Smooth muscle cell (in vitro differentiated cells): ENCODE measurements at regions not wholly inside any gene's neighbourhood (a gene's known extent, or its start where the extent isn't known, plus 50 kb on each side); places are given as distances from the start of the nearest gene placed in this dataset.

Source experiments
- DNase-seq: peaks from one replicate; lab custom pipeline; 2025; ENCODE audit not compliant: unreplicated experiment; lab: John Stamatoyannopoulos, UW
- H2AFZ ChIP-seq: fragments of 200-600 bp; sonication (generic); 2 replicates; pipeline ENCODE4 v1.6.0; 2016; ENCODE audit warnings: antibody characterized with exemption, low read depth, mild to moderate bottlenecking
- H3F3A ChIP-seq: fragments of 200-600 bp; sonication (generic); 2 replicates; pipeline ENCODE4 v1.6.0; 2017; ENCODE audit warnings: antibody characterized with exemption, low read depth
- H3K27ac ChIP-seq: fragments of 200-600 bp; sonication (generic); 2 replicates; pipeline ENCODE4 v1.5.1; 2016; ENCODE audit warnings: low read depth, mild to moderate bottlenecking
- H3K27me3 ChIP-seq: fragments of 200-600 bp; sonication (generic); 2 replicates; pipeline ENCODE4 v1.6.1; 2016; ENCODE audit warnings: low read depth, mild to moderate bottlenecking
- H3K36me3 ChIP-seq: fragments of 200-600 bp; sonication (generic); 2 replicates; pipeline ENCODE4 v1.5.1; 2016; ENCODE audit warnings: low read depth
- H3K4me1 ChIP-seq: fragments of 200-600 bp; sonication (generic); 2 replicates; pipeline ENCODE4 v1.5.1; 2016; ENCODE audit warnings: low read depth
- H3K4me2 ChIP-seq: fragments of 200-600 bp; sonication (generic); 2 replicates; pipeline ENCODE4 v1.6.0; 2016; ENCODE audit warnings: mild to moderate bottlenecking
- H3K4me3 ChIP-seq: fragments of 200-600 bp; sonication (generic); 2 replicates; pipeline ENCODE4 v1.5.1; 2016; ENCODE audit warnings: mild to moderate bottlenecking
- H3K79me2 ChIP-seq: fragments of 200-600 bp; sonication (generic); 2 replicates; pipeline ENCODE4 v1.6.0; 2016; ENCODE audit warnings: low read depth, mild to moderate bottlenecking
- H3K9ac ChIP-seq: fragments of 200-600 bp; sonication (generic); 2 replicates; pipeline ENCODE4 v1.6.0; 2016; ENCODE audit warnings: low read depth
- H3K9me3 ChIP-seq: fragments of 200-600 bp; sonication (generic); replicated peaks from 2 replicates; pipeline ENCODE4 v1.5.1; 2016; ENCODE audit warnings: low read depth
- H4K20me1 ChIP-seq: fragments of 200-600 bp; sonication (generic); 2 replicates; pipeline ENCODE4 v1.6.0; 2016; ENCODE audit warnings: low read depth
- WGBS: methylation state at CpG from one replicate; pipeline ENCODE4 v1.1.7; 2016; ENCODE audit warnings: low lambda C conversion rate; 5-methylcytosine and 5-hydroxymethylcytosine counted together
- TF ChIP-seq, protein P1 (sequence below): fragments of 200-600 bp; sonication (generic); IDR thresholded peaks from 2 replicates; pipeline ENCODE4 v1.5.1; 2017; ENCODE audit warnings: borderline replicate concordance, mild to moderate bottlenecking, antibody characterized with exemption; ENCODE audit not compliant: insufficient read depth, poor library complexity, severe bottlenecking

- H3K27me3 ChIP-seq: no peaks in the 10 kb centered on the region
- no peaks in the 10 kb centered on the region for H3K9me3 ChIP-seq
- no peak for DNase-seq
- no peak overlapping the region for H3K4me2 ChIP-seq
- TF ChIP-seq, protein P1, sequence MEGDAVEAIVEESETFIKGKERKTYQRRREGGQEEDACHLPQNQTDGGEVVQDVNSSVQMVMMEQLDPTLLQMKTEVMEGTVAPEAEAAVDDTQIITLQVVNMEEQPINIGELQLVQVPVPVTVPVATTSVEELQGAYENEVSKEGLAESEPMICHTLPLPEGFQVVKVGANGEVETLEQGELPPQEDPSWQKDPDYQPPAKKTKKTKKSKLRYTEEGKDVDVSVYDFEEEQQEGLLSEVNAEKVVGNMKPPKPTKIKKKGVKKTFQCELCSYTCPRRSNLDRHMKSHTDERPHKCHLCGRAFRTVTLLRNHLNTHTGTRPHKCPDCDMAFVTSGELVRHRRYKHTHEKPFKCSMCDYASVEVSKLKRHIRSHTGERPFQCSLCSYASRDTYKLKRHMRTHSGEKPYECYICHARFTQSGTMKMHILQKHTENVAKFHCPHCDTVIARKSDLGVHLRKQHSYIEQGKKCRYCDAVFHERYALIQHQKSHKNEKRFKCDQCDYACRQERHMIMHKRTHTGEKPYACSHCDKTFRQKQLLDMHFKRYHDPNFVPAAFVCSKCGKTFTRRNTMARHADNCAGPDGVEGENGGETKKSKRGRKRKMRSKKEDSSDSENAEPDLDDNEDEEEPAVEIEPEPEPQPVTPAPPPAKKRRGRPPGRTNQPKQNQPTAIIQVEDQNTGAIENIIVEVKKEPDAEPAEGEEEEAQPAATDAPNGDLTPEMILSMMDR: no peak
- H3K79me2 ChIP-seq: no peaks in the 10 kb centered on the region
- WGBS: 93% methylated on average over 3 of the region's 3 CpGs
- H3F3A ChIP-seq: peaks cover 3% of the 10 kb centered on the region
- no peak overlapping the region for H3K9ac ChIP-seq
- no peaks in the 10 kb centered on the region for H3K36me3 ChIP-seq
- H4K20me1 ChIP-seq: no peaks in the 10 kb centered on the region
- no peak overlapping the region for H2AFZ ChIP-seq
- H3K4me3 ChIP-seq: no peak overlapping the region
- H3K4me1 ChIP-seq: peaks cover 13% of the 10 kb centered on the region
- no peak overlapping the region for H3K27ac ChIP-seq
Observed at GRCh38 chr6:79818471-79818870, 128.9 kb downstream of the ELOVL4 start.

GRCh38 chr6:79814940-79815339, 132.4 kb downstream of the ELOVL4 start:
- Histone ChIP-seq H3F3A (no peaks in the 10 kb centered on the region), H3K36me3 (no peaks in the 10 kb centered on the region), H4K20me1 (no peaks in the 10 kb centered on the region), H3K9me3 (no peaks in the 10 kb centered on the region), H3K79me2 (no peaks in the 10 kb centered on the region), H3K27me3 (no peaks in the 10 kb centered on the region), H3K4me3 (no peak overlapping the region), H2AFZ (no peak overlapping the region), H3K9ac (no peak overlapping the region), H3K4me2 (no peak overlapping the region), H3K4me1 (peaks cover 36% of the 10 kb centered on the region), H3K27ac (no peak overlapping the region)
- WGBS: 75% methylated on average over 2 of the region's 2 CpGs
- DNase-seq: no peak
- TF ChIP-seq, protein P1: no peak

GRCh38 chr6:79813854-79814709, 133.3 kb downstream of the ELOVL4 start:
- no peak overlapping the region for H3K4me2 ChIP-seq
- peak; percentile 7 for DNase-seq
- no peak overlapping the region for H3K27ac ChIP-seq

More at GRCh38 chr6:79813854-79814709, 133.3 kb downstream of the ELOVL4 start:
- no peaks in the 10 kb centered on the region for H3K36me3 ChIP-seq
- no peaks in the 10 kb centered on the region for H3K27me3 ChIP-seq
- TF ChIP-seq, protein P1: peak; percentile 88
- H3K79me2 ChIP-seq: no peaks in the 10 kb centered on the region
- H3K4me1 ChIP-seq: peaks cover 45% of the 10 kb centered on the region
- H3F3A ChIP-seq: no peaks in the 10 kb centered on the region
- H3K4me3 ChIP-seq: no peak overlapping the region
- no peak overlapping the region for H3K9ac ChIP-seq
- no peaks in the 10 kb centered on the region for H4K20me1 ChIP-seq
- WGBS: 22% methylated on average over 4 of the region's 4 CpGs
- no peaks in the 10 kb centered on the region for H3K9me3 ChIP-seq
- no peak overlapping the region for H2AFZ ChIP-seq
